HCT116 (cell line): ENCODE measurements at regions not wholly inside any gene's neighbourhood (a gene's known extent, or its start where the extent isn't known, plus 50 kb on each side); places are given as distances from the start of the nearest gene placed in this dataset.
"Not testable (repeated sequence)": the region's sequence is repeated elsewhere in the genome, so short reads cannot be mapped to it uniquely, and the experiment has no call there.

Source experiments
- CEBPB ChIP-seq: IDR thresholded peaks from 2 replicates; pipeline ENCODE4 v1.6.1; 2012; ENCODE audit warnings: low read depth
- CTCF ChIP-seq, 3 experiments: fragments of 200-600 bp in 1 of 3; sonication (generic) in 1 of 3; IDR thresholded peaks in 2 of 3; conservative IDR thresholded peaks in 1 of 3; 2 replicates each; pipeline ENCODE4 v1.5.1; 2012 to 2017; ENCODE audit warnings: low read depth in 2 of 3, low read length in 2 of 3, antibody characterized with exemption in 1 of 3, borderline replicate concordance in 1 of 3, control low read depth in 1 of 3, mild to moderate bottlenecking in 1 of 3, mixed read lengths in 1 of 3, mixed run types in 1 of 3, moderate library complexity in 1 of 3; ENCODE audit not compliant: insufficient read depth in 1 of 3
- EZH2phosphoT487 ChIP-seq: fragments of 200-600 bp; IDR thresholded peaks from 2 replicates; pipeline ENCODE4 v1.6.1; 2018; ENCODE audit warnings: antibody characterized with exemption, borderline replicate concordance
- POLR2A ChIP-seq: IDR thresholded peaks from 2 replicates; pipeline ENCODE4 v1.7.0; 2011; ENCODE audit warnings: borderline replicate concordance; ENCODE audit not compliant: insufficient read depth, insufficient read length; ENCODE audit errors: extremely low read depth
- REST ChIP-seq: IDR thresholded peaks from 2 replicates; pipeline ENCODE4 v1.6.1; 2012; ENCODE audit warnings: low read depth
- ZBTB33 ChIP-seq: IDR thresholded peaks from 2 replicates; pipeline ENCODE4 v1.6.1; 2011; ENCODE audit warnings: mild to moderate bottlenecking, low read length, moderate library complexity; ENCODE audit not compliant: insufficient replicate concordance; ENCODE audit errors: extremely low read depth

GRCh38 chr12:131447636-131448035 lies 263.3 kb upstream of the SFSWAP start:
- not testable (repeated sequence) for TF ChIP-seq ZBTB33; CTCF (IDR thresholded peaks at IDR 0.05 in 2 of 3, conservative IDR thresholded peaks at IDR 0.05 in 1 of 3; ENCODE audit: borderline replicate concordance in 1 of 3, insufficient read depth in 1 of 3, low read depth in 2 of 3, low read length in 2 of 3); REST; EZH2phosphoT487; CEBPB; POLR2A
